ENCODE measurements at regions not wholly inside any gene's neighbourhood (a gene's known extent, or its start where the extent isn't known, plus 50 kb on each side); places are given as distances from the start of the nearest gene placed in this dataset.

DNA sequence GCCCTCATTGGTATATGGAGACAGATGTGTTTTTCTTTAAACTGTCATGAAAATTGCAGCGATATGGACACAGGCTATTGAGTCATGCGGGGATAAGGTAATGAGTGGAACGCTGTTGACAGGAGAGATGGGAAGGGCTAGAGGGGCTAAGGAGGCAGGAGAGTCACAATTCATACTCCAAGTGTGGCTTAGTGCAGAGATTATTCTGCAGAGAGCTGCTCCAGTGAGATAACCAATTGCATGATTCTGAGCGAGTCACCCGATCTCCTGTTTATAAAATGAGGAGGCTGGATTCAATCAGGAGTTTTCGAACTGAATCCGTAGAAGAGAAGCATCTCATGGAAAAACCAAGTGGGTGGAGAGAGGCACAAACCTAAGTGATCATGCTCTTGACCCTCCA is 106.4 kb upstream of the PLEKHG7 start:
- TF ChIP-seq, protein P1, sequence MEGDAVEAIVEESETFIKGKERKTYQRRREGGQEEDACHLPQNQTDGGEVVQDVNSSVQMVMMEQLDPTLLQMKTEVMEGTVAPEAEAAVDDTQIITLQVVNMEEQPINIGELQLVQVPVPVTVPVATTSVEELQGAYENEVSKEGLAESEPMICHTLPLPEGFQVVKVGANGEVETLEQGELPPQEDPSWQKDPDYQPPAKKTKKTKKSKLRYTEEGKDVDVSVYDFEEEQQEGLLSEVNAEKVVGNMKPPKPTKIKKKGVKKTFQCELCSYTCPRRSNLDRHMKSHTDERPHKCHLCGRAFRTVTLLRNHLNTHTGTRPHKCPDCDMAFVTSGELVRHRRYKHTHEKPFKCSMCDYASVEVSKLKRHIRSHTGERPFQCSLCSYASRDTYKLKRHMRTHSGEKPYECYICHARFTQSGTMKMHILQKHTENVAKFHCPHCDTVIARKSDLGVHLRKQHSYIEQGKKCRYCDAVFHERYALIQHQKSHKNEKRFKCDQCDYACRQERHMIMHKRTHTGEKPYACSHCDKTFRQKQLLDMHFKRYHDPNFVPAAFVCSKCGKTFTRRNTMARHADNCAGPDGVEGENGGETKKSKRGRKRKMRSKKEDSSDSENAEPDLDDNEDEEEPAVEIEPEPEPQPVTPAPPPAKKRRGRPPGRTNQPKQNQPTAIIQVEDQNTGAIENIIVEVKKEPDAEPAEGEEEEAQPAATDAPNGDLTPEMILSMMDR (conservative IDR thresholded peaks at IDR 0.05; ENCODE audit: low read length), result no peak
- TF ChIP-seq EZH2phosphoT487 (IDR thresholded peaks at IDR 0.05; ENCODE audit: borderline replicate concordance, low read depth, low read length), result no peak

All from OCI-LY7 (cell line).